RCC 7860 (cell line): ENCODE measurements at regions not wholly inside any gene's neighbourhood (a gene's known extent, or its start where the extent isn't known, plus 50 kb on each side); places are given as distances from the start of the nearest gene placed in this dataset.
"Not testable (repeated sequence)": the region's sequence is repeated elsewhere in the genome, so short reads cannot be mapped to it uniquely, and the experiment has no call there.

ENCODE experiments used
- DNase-seq: peaks from one replicate; pipeline ENCODE4 v3.0.0-alpha.2; 2015; ENCODE audit warnings: low spot score
- FAIRE-seq: peaks from 2 replicates; lab custom pipeline; 2012; peaks lifted over from hg19 to GRCh38; lab: Jason Lieb, UNC

GRCh38 chr18:66931010-66931409, 327.1 kb upstream of the CDH19 start:
- FAIRE-seq, result no peak

GRCh38 chr18:66916834-66917233, 312.9 kb upstream of the CDH19 start:
- DNase-seq (no peak), FAIRE-seq (no peak)

More at GRCh38 chr18:66931010-66931409, 327.1 kb upstream of the CDH19 start:
- DNase-seq, result no peak

- DNase-seq (no peak), FAIRE-seq (no peak)
These were observed 296.9 kb upstream of the CDH19 start for GRCh38 chr18:66900837-66901236.

GRCh38 chr18:66895631-66896030, 291.7 kb upstream of the CDH19 start:
- FAIRE-seq, result no peak
- no peak for DNase-seq

GRCh38 chr18:66894851-66895250, 291.0 kb upstream of the CDH19 start:
- DNase-seq (no peak), FAIRE-seq (no peak)

- FAIRE-seq, DNase-seq: not testable (repeated sequence)
These were observed 288.5 kb upstream of the CDH19 start for GRCh38 chr18:66892388-66892787.

GRCh38 chr18:66874812-66875474, 271.1 kb upstream of the CDH19 start:
- DNase-seq, result no peak

GRCh38 chr18:66874375-66874774, 270.5 kb upstream of the CDH19 start:
- no peak for FAIRE-seq
- DNase-seq, result no peak

More at GRCh38 chr18:66874812-66875474, 271.1 kb upstream of the CDH19 start:
- FAIRE-seq, result no peak

GRCh38 chr18:66873899-66874298, 270.0 kb upstream of the CDH19 start:
- FAIRE-seq, result no peak

GRCh38 chr18:66872277-66872676, 268.4 kb upstream of the CDH19 start:
- DNase-seq, result no peak
- no peak for FAIRE-seq

More at GRCh38 chr18:66873899-66874298, 270.0 kb upstream of the CDH19 start:
- no peak for DNase-seq

GRCh38 chr18:66867653-66868052, 263.8 kb upstream of the CDH19 start:
- no peak for DNase-seq
- FAIRE-seq, result no peak

- not testable (repeated sequence) for DNase-seq, FAIRE-seq
These were observed 262.6 kb upstream of the CDH19 start for GRCh38 chr18:66866427-66866940.

- FAIRE-seq (no peak), DNase-seq (no peak)
These were observed 234.6 kb upstream of the CDH19 start for GRCh38 chr18:66838340-66838987.

- no peak for FAIRE-seq
- no peak for DNase-seq
These were observed 229.8 kb upstream of the CDH19 start for GRCh38 chr18:66833646-66834045.

GRCh38 chr18:66826211-66826610, 222.3 kb upstream of the CDH19 start:
- no peak for FAIRE-seq
- DNase-seq, result no peak

GRCh38 chr18:66825347-66825746, 221.5 kb upstream of the CDH19 start:
- no peak for DNase-seq
- FAIRE-seq, result no peak

- FAIRE-seq, result no peak
These were observed 215.3 kb upstream of the CDH19 start for GRCh38 chr18:66819235-66819634.

GRCh38 chr18:66813138-66813537, 209.2 kb upstream of the CDH19 start:
- no peak for DNase-seq
- FAIRE-seq, result no peak

More at GRCh38 chr18:66819235-66819634, 215.3 kb upstream of the CDH19 start:
- no peak for DNase-seq

GRCh38 chr18:66795051-66795450, 191.2 kb upstream of the CDH19 start:
- FAIRE-seq, result no peak
- no peak for DNase-seq

- FAIRE-seq (no peak), DNase-seq (no peak)
These were observed 188.6 kb upstream of the CDH19 start for GRCh38 chr18:66792466-66792865.

GRCh38 chr18:66780609-66781008, 176.7 kb upstream of the CDH19 start:
- no peak for FAIRE-seq
- DNase-seq, result no peak

GRCh38 chr18:66778048-66778447, 174.2 kb upstream of the CDH19 start:
- no peak for DNase-seq
- no peak for FAIRE-seq
